HL-60 (cell line): ENCODE measurements at regions not wholly inside any gene's neighbourhood (a gene's known extent, or its start where the extent isn't known, plus 50 kb on each side); places are given as distances from the start of the nearest gene placed in this dataset.

ENCODE experiments used
- DNase-seq, 2 experiments: peaks; one replicate each; pipeline ENCODE4 v3.0.0-alpha.2; 2010 to 2020; ENCODE audit warnings: low read depth in 1 of 2, low spot score in 1 of 2
- H3K27ac ChIP-seq: fragments of 250-450 bp; sonication (Bioruptor Pico); replicated peaks from 2 replicates; pipeline ENCODE4 v1.5.1; 2020; ENCODE audit warnings: mild to moderate bottlenecking, moderate library complexity
- H3K27me3 ChIP-seq: fragments of 250-450 bp; sonication (Bioruptor Pico); 2 replicates; pipeline ENCODE4 v1.5.1; 2021; ENCODE audit warnings: mild to moderate bottlenecking, moderate library complexity; ENCODE audit not compliant: insufficient read depth, poor library complexity, severe bottlenecking
- H3K4me3 ChIP-seq: replicated peaks from 2 replicates; pipeline ENCODE4 v1.5.1; 2011; ENCODE audit warnings: mild to moderate bottlenecking, control low read depth, low read length; ENCODE audit not compliant: insufficient read depth
- CTCF ChIP-seq: IDR thresholded peaks from one replicate; pipeline ENCODE4 v1.5.1; 2011; ENCODE audit warnings: low read length, control low read depth, inconsistent platforms; ENCODE audit not compliant: insufficient read depth
- GABPA ChIP-seq: IDR thresholded peaks from 2 replicates; pipeline ENCODE4 v1.6.1; 2012; ENCODE audit warnings: low read depth
- POLR2AphosphoS5 ChIP-seq: IDR thresholded peaks from 2 replicates; pipeline ENCODE4 v1.6.1; 2012; ENCODE audit warnings: low read depth
- SPI1 ChIP-seq: IDR thresholded peaks from 2 replicates; pipeline ENCODE4 v1.6.1; 2012; ENCODE audit warnings: low read depth, mild to moderate bottlenecking, borderline replicate concordance
- TF ChIP-seq, protein P1 (sequence below): IDR thresholded peaks from 2 replicates; pipeline ENCODE4 v1.6.1; 2012; ENCODE audit warnings: low read depth; ENCODE audit not compliant: insufficient replicate concordance

DNA sequence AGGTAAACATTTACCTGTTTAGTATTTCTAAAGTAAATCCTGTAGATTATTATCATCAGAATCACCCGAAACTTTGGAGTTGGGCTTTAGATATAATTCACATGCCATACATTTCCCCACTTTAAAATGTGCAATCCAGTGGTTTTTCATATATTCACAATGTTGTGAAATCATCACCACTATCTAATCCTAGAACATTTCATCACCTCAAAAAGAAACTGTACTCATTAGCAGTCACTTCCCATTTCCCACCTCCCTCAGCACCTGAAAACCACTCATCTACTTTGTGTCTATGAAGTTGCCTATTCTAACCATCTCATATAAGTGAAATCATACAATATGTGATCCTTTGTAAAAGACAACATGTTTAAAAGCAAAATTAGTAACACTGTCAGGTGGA is 182.6 kb downstream of the FZD1 start:
- peak; percentile 18 to 56 for DNase-seq
- peak; percentile 91 for TF ChIP-seq SPI1
- peak; percentile 51; the same call in 1 of the 2 replicates for TF ChIP-seq POLR2AphosphoS5
- TF ChIP-seq, protein P1, sequence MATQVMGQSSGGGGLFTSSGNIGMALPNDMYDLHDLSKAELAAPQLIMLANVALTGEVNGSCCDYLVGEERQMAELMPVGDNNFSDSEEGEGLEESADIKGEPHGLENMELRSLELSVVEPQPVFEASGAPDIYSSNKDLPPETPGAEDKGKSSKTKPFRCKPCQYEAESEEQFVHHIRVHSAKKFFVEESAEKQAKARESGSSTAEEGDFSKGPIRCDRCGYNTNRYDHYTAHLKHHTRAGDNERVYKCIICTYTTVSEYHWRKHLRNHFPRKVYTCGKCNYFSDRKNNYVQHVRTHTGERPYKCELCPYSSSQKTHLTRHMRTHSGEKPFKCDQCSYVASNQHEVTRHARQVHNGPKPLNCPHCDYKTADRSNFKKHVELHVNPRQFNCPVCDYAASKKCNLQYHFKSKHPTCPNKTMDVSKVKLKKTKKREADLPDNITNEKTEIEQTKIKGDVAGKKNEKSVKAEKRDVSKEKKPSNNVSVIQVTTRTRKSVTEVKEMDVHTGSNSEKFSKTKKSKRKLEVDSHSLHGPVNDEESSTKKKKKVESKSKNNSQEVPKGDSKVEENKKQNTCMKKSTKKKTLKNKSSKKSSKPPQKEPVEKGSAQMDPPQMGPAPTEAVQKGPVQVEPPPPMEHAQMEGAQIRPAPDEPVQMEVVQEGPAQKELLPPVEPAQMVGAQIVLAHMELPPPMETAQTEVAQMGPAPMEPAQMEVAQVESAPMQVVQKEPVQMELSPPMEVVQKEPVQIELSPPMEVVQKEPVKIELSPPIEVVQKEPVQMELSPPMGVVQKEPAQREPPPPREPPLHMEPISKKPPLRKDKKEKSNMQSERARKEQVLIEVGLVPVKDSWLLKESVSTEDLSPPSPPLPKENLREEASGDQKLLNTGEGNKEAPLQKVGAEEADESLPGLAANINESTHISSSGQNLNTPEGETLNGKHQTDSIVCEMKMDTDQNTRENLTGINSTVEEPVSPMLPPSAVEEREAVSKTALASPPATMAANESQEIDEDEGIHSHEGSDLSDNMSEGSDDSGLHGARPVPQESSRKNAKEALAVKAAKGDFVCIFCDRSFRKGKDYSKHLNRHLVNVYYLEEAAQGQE, result no peak
- Histone ChIP-seq H3K4me3 (no peak overlapping the region), H3K27ac (no peak overlapping the region), H3K27me3 (no peaks in the 10 kb centered on the region)

DNA sequence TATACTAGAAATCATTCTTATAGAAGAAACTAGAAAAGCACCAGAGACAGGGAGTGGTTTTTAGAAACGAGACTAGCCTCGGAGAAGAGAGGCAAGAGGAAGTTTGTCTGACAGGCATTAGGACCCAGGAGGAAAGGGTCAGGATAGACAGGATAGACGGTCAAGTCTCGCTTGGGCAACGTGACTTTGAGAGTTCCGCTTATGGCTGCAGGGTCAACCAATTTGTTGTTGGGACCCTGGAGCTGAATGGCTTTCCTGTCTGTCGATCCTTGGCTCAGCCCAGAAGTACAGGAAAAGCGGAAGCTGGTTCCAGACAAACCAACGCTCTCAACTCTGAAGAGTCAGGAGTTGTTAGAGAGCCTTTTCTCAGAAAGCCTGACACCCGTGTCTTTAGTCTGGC is 191.2 kb downstream of the FZD1 start:
- no peak for TF ChIP-seq POLR2AphosphoS5
- H3K4me3 ChIP-seq, result no peak overlapping the region
- no peak overlapping the region for H3K27ac ChIP-seq
- DNase-seq, result no peak
- no peaks in the 10 kb centered on the region for H3K27me3 ChIP-seq

DNA sequence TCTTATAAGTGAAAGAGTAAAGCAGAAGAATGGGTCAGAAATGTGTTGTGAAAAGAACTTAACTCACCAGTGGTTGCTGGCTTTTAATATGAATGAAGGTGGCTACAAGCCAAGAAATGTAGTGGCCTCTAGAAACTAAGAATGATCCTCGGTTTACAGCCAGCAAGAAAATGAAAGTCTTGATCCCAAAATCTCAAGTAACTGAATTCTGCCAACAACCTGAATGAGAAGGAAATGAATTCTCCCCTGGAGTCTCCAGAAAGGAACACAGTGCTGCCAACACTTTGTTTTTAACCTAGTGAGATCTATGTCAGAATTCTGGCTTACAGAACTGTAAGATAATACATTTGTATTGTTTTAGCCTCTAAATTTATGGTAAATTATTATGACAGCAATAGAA is 193.0 kb downstream of the FZD1 start:
- Histone ChIP-seq H3K27me3 (no peaks in the 10 kb centered on the region), H3K27ac (no peak overlapping the region), H3K4me3 (no peak overlapping the region)
- no peak for TF ChIP-seq GABPA
- TF ChIP-seq POLR2AphosphoS5, result no peak
- no peak for TF ChIP-seq CTCF
- TF ChIP-seq SPI1, result no peak
- TF ChIP-seq, protein P1, result no peak
- DNase-seq, result no peak

DNA sequence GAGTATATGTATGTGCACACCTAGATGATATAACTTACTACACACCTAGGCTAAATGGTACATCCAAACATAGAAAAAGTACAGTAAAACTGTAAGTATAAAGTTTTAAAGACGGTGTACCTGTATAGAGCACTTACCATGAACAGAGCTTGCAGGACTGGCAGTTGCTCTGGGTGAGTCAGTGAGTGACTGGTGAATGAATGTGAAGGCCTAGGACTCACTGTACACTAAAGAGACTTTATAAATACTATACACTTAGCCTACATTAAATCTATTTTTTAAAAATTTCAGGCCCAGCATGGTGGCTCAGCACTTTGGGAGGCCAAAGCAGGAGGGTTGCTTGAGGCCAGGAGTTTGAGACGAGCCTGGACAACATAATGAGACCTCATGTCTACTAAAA is 195.3 kb downstream of the FZD1 start:
- DNase-seq, result no peak
- no peak for TF ChIP-seq CTCF
- TF ChIP-seq SPI1, result no peak
- TF ChIP-seq POLR2AphosphoS5, result no peak
- TF ChIP-seq, protein P1, result no peak
- no peak for TF ChIP-seq GABPA
- Histone ChIP-seq H3K27me3 (no peaks in the 10 kb centered on the region), H3K27ac (no peak overlapping the region), H3K4me3 (no peak overlapping the region)
